IPS-NIHi7 (cell line): ENCODE measurements at regions not wholly inside any gene's neighbourhood (a gene's known extent, or its start where the extent isn't known, plus 50 kb on each side); places are given as distances from the start of the nearest gene placed in this dataset.

Experiments used
- DNase-seq: peaks from one replicate; pipeline ENCODE4 v3.0.0; 2012; ENCODE audit warnings: mixed read lengths; ENCODE audit errors: extremely low spot score

DNA sequence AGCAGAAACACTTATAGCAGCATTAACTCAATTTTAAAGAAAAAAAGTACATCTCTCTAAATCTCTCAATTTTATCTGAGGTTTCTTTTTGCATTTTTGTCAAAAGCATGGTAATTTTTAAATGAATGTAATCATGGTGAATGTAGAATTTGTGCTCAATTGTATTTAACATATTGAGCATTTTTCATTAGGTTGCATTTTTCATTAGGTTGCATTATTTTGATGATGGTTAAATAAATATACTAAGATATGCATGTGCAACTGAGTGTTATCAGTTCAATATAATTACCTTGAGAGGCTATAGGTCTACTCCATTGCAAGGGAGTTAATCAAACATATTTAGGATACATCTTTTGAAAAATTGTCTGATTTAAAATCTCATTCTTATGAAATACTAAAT is 355.1 kb upstream of the SPTLC3 start:
- DNase-seq: no peak

DNA sequence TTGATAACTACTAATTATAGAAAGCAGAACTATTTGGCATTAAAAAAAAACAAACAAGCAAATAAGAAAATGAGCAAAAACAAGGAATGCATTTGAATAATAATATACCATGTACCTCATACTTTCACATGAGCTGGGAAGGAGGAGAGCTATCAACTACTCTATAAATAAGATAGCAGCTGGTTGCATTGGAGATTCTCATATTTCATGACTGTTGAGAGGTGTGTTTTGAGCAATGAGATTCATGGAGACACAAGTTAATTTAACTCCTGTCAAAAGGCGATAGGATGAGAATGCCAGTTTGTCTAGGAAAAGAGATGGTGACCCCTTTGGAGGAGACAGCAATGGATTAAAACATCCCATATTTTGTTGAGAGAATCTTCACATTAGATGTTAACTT is 348.8 kb upstream of the SPTLC3 start:
- no peak for DNase-seq

DNA sequence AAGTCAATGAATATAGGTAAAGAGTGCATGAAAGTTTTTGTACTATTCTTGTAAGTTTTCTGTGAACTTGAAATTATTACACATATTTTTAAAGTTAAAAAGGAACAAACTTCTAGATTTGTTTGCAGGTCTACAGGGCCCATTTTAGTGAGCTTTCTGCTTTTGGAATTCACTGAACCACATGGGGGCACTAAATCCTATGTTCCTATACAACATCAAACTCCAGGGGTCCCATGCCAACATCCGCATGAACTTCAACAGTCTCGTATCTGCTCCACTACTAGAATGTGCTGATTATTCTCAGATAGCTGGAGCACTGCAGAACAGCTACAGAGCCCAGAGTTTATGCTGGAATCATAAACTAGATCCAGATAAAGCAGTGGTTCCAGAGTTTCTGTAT is 347.9 kb upstream of the SPTLC3 start:
- DNase-seq: peak; percentile 72

DNA sequence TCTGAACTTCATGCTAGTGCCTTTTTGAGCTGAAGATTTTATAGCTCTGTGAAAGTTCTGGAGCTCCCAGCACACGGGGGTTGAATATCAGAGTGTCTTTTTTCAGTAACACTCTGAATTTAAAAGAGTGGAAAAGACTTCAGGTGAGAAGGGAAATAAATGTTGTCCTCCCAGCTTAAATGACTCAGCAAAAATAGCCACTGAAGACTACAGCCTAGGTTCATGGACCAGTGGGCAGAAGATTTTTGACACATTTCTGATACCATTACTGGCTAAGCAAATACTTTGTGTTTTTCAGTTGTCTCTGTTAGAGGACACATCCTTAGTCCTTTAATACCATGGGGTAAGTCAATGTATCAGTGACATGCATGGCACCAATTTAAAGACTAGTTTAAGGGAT is 338.5 kb upstream of the SPTLC3 start:
- no peak for DNase-seq

DNA sequence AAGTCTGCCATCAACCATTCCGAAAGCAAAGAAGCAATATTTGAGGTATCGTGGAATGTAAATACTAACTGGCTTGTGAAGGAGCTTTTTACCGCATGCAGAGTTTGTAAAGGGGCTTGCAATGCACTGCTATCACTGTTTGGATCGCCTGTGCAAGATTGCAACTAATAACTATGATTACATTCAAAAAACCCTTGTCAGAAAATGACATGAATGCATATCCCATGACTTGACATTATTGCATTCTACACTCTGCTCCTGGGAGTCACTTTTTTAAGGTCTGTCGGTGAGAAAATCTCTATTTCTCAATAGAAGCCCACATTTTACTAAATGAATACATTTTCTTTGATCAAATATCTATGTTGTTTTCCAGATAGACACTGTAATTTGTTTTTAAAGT is 335.4 kb upstream of the SPTLC3 start:
- DNase-seq: no peak

DNA sequence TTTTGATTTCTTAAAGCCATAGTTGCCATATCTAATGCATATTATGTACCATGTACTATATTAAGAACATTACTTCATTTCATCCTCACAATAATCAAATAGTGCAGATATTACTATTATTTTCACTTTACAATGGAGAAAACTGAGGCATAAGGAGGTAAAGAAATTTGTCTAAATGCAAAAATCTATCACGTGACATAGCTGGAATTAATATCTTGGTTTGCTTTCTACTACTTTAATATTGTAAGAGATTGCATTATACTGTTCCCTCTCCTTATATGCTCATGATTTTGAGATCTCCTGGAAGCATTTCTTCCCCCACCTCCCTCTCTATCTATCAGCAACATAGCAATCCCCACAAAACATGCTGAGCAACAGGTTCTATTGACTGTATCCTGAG is 330.8 kb upstream of the SPTLC3 start:
- no peak for DNase-seq

DNA sequence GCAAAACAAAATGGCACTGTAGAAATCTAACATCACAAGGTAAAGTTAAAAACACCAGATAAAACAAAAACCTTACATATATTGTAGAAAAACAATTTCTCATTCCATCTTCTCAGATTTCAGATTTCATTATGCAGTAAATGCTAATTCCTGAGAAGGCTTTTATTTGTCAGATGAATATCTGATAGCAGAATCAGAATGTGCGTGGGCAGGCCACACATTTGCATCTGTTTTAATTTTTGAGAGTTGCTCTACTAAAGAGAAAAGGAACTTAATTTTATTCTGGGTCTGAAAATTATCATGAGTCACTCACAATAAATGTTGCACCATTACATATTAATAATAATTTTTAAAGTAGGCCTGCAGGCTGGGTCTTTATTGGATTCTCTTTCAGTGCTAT is 329.3 kb upstream of the SPTLC3 start:
- no peak for DNase-seq

DNA sequence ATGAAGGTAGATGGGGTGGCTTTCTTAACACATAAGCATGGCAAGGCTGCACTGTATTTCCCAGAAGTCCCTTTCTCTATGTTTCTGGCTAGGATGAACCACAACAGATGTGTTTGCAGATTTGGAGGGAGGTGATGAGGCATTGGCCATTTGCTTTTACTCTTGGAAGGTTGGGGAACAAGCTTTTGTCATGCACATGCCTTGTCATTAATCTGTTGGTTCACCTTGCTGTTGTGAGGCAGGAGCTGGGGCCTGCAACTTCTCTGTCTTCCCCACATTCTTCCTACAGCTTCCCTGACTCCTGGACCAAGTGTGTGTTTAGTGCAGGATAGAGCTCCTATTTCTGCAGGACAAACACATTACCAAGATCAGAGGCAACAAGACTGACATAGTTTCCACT is 326.2 kb upstream of the SPTLC3 start:
- DNase-seq: no peak

DNA sequence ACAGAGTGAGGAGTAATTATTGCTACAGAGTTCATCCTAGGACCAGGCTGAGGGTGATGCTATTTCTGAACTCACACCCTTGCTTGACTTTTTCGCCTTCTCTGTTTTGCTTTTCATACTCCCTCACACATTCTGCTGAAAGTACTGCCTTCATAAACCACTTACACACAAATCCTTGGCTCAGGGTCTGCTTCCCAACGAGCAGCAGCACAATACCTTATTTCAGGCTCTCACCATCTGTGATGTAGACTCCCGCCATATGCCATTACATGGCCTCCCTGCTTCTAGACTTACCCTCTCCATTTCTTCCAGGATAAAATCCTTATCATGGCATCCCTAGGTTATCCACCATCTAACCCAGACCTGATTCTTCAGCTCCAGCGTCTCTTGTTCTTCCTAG is 321.3 kb upstream of the SPTLC3 start:
- no peak for DNase-seq

DNA sequence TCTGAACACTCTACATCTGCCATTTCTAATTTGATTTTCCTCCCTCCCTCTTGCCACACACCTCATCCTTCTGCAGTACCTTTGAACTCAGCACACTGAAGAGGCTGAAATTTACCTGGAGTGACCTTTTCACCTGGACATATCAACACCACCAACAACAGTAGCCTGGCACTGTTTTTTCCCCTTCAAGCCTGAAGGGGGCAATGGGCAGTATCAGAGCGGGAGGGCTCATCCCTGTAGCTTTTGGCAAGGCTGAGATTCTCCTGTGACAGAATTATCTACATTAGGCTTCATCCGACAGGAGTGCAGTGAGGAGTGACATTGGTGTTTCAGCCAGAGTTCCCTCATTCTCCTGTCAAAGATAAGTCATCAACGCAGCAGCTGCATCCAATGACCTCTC is 312.8 kb upstream of the SPTLC3 start:
- peak; percentile 34 for DNase-seq

DNA sequence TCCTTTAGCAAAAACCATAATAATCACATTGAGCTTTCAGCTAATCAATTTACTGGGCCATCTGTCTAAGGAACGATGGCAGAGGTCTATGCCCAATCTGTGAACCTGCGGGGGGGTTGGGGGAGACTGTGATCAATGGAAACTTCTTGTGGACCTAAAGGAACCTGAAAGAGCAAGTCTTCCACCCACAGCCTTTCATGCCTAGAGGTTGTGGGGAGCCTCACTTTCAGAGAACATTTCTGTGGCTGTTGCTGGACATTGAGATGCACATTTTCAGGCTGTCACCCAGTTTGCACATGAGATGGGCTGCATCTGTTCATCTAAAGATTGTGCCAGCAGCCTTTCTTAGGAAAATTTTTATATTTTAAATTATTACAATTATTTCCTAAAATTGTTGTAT is 310.0 kb upstream of the SPTLC3 start:
- no peak for DNase-seq

DNA sequence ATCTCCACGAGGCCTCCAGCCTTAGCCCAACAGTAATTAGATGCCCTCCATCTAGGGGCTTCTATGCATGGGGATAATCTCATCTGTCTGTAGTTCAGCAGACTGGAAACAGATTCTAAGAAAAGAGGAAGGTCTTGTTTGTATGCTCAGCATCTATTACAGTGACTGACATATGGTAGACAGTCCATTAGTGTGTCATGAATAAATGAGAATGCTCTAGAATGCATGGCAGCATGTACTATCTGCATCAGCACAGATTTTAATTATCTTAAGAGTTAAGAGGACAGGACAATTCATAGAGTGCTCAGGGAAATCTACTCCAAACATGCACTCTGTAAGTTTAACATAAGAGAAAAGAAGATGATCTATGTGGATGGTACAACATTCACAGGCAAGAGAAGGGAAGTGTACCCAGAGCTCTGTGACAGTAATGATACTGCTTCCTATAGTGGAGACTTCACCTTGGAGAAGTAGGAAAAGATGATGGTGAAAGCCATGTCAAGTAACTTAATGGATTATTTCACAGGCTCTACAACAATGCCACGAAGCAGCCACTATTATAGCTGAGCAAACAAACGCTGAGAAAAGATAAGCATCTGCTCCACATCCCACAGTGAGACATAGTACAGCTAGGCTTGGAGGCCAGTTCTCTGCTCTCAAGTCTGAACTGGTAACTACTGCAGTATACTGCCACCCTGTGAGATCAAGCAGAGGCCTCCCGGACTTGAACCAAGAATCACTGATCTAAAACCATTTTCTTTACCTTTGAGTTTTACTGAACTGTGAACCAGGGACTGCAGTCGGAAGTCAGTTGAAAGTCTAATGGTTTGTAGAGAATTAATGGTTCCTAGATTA is 309.2 kb upstream of the SPTLC3 start:
- DNase-seq: no peak

DNA sequence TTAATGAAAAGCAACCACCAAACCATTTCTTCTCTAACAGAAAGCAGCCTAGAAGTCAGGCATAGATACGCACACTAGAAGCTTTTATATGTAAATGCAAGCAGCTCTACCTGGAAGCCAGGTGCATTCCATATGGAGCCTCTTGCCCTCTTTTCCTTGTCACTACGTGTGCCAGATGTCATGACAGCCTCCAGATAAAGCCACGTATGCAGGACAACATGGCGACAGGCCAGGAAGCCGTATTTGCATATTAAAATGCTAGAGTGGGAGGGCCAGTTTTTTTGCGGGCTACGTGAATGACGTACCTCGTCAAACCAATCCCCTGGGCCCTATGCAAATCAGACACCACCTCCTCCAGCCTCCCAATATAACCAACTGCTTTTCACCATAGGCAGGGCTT is 308.1 kb upstream of the SPTLC3 start:
- no peak for DNase-seq

DNA sequence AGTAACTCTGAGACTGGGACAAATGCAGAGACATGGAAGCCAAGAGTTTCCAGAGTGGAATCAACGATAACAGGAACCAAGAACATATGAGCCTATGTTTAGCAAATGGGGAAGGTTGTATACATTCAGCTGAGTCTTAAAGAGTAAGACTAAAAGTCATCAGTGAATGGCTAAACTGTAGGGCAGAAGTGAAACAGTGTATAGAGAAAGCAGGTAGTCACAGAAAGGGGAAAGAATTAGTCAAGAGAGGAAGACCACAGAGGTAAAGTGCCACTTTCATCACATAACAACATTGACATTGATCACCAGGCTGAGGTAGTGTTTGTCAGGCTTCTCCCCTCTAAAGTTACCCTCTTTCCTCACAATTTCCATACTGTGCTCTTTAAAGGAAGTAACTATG is 306.5 kb upstream of the SPTLC3 start:
- DNase-seq: no peak

DNA sequence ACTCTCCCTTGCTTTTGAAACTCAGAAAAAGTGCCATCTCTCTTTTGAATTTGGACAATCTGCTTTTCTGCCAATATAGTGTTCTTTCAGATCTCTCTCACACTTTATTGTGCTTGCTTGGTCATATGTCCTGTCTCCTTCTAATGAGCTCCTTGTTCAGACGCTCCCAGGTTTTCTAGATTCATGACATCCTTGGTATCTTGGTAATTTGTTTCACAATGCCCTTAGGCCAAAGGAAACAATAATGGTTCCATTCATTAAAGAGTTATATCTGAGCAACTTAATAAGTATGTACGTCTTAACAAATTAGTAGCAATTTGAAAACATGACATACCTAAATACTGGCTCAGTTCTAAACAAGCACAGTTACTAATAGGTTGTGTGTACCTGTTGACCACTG is 293.4 kb upstream of the SPTLC3 start:
- DNase-seq: no peak

DNA sequence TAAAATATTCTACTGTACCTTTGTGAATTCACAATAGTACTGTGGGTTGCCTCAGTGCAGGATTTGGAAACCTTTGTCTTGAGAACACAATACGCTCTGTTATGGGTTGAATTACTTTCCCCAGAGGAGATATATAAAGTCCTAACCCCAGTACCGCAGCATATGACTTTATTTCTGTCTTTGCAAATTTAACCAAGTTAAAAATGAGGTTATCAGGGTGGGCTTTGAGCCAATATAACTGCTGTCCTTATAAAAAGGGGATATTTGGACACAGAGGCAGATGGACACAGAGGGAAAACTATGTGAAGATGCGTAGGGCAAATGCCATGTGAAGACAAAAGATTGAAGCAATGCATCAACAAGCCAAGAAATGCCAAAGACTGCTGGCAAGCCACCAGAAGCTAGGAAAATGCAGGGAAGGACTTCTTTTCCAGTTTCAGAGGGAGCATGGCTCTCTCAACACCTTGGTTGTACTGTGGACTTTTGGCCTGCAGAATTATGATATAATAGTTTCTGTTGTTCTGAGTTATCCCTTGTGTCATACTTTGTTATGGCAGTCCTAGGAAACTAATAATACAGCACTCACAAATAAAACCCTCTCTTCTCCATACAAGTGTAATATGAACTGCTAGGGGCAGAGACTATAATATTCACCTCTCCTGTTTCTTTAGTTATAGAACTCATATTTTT is 292.6 kb upstream of the SPTLC3 start:
- no peak for DNase-seq

DNA sequence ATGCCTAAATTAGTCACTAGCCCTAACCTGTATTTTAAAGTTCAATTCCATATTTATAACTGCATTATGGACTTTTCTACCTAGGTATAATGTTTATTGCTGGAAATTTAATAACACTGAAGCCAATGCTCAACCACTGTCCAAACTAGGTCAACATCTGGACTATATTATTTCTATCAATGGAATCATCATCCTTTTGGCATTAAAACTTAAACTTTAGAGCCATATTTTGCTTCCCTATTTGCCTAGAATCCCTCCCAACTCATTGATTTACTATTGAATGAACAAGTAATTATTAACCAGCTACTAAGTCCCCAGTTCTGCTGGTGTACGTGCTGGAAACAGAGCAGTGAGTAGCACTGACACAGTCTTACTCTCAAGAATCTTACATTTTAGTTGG is 291.7 kb upstream of the SPTLC3 start:
- no peak for DNase-seq

DNA sequence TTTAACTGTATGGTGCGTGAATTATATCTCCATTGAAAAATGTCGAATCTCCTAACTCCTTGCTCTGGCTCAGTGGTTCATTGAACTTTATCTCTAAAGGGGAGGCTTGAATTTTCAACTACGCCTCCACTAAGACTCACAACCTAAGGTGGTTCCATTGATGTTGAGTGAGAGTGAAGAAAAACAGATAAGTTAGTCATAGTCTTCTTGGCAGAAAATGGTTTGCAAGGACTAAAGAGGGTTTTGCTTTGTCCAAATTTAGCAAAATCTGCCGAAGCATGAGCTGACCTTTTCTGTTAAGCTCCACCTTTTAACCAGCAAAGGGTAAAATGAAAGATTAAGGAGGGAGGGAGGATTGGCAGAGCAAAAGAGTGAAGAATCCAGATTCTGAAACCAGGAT is 290.2 kb upstream of the SPTLC3 start:
- DNase-seq: no peak

DNA sequence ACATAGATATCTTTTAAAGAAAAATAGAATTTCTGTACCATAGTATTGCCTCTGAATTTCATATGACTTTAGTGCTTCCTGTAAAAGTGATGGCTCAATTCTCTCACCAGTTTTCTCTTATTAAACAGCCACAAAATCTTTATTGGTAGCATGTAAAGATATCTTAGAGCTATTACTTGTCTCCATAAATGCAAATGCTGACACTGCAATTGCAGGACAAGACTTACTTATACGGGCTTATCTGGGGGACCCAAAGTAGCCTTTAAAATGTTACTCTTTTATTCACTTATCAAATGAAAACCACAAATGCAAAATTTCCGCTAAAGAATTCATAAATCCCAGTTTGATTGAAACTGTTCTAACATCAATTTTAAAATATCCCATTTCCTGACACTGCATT is 287.1 kb upstream of the SPTLC3 start:
- DNase-seq: no peak

DNA sequence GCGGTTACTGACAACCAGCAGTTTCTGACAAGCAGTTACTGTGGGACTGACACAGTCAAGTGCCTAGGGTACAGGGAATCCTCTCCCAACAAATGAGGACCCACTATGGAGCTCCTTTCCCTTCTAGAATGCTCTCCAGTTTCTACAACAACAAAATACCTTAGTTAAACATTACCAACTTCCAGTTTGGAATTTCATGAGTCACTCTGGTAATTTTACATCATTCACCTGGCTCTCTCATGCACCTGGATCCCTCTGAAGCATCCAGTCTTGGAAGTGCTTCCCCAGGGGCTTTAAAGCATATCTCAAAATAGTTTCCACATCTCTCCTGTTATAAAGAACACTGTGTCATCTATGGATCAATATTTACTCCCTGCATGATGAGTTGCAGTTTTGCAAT is 286.7 kb upstream of the SPTLC3 start:
- no peak for DNase-seq

DNA sequence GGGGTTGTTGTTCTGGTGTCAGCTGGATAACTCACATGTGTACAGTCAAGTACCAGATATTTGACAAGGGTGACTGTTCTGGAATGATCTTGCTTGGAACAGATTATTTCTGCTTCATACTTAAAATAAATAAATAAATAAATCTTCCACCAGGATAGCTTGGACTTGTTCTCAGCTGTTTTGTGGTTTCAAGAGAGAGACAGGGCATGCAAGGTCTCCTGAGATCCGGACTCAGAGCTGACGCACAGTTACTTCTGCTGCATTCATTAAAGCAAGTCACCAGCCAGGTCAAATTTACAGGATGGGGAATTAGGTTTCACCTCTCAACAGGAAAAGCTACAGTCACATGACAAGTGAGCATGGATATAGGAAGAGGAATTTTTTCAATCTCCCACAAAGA is 285.0 kb upstream of the SPTLC3 start:
- DNase-seq: no peak

DNA sequence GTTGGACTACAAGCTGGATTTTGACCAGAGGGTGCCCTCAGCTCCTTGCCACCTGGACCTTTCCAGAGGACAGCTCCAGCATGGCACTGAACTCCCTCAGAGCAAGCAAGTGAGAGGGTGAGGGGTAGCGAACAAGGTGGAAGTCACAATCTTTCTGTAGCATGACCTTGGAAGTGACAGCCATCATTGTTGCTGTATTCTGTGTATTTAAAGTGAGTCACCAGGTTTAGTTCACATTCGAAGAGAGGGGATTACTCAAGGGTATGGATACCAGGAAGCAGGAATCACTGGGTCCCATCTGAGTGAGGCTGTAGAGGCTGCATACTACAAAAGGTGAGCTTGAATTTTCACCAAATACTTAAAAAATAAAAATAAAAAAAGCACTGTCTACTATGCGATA is 280.0 kb upstream of the SPTLC3 start:
- DNase-seq: no peak

DNA sequence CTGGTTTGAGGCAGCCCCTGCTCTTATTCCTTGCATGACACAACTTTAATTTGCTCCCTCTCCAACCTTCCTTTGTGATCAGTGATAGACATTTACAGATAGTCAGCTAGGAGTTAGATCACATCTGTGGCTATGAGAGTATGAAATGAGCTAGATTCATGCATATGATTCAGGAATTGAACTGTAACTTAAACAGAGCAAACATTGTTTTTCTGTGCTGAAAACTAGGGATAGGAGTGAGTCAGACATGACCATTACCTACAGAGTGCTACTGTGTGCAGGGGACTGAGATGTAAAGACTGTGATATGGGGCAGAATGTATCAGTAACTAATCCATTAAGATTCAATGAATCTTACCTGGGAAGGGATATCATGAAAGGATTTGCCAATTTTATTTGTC is 279.4 kb upstream of the SPTLC3 start:
- DNase-seq: no peak

DNA sequence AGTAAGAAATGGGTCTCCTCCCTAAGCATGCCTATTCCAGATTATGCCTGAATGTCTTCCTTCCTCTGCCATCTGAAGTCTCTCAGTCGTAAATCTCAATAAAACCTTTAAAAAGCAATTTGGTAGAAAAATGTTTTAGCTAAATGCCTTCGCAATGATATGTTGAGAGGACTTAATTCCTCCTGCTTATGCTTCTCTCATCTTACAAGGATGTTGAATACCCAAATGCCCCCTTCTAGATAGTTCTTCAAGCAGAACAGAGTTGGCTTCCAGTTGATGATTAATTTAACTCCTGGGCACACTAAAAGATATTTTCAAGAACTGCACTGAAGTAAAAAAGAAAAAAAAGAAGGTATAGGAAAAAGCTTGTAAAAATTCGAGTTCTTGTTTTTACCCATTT is 275.0 kb upstream of the SPTLC3 start:
- no peak for DNase-seq
